ENCODE measurements at regions not wholly inside any gene's neighbourhood (a gene's known extent, or its start where the extent isn't known, plus 50 kb on each side); places are given as distances from the start of the nearest gene placed in this dataset.
"Not testable (repeated sequence)": the region's sequence is repeated elsewhere in the genome, so short reads cannot be mapped to it uniquely, and the experiment has no call there.

DNA sequence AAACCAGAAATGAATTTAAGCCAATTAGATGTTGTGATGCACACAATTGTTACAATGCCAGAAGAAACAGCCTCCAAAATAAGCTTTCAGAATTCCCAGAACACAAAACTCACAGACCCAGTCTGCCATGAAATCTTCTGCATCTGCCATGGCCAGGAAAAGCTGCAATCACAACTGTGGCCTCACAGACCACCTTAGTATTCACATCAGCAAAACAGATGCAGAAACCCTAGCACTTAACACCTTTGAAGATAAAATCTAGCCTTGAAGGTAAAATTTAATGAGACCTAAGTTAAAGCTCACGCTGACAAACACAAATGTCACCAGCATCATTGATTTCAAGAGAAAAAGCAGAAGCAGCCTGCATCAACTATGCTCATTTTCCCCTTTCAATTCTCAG, 566.8 kb upstream of the TMPRSS15 start:
- DNase-seq: no peak

DNA sequence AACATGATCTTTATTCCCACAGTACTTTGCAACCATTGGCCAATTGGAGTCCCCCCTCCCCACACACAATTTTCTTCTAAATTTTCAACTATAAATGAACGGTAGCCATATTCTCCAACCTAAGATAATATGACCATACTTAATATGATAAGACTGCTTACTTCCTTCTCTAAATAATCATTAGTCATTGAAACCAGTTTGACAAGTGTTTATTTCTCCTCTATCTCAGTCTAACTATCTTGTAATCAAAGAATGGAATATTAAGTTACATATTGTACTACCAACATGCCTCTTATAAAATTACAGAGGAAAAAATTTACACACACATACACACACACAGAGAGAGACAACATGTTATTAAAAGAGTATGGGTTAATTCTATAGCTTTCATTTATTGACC, 567.4 kb upstream of the TMPRSS15 start:
- DNase-seq: no peak

DNA sequence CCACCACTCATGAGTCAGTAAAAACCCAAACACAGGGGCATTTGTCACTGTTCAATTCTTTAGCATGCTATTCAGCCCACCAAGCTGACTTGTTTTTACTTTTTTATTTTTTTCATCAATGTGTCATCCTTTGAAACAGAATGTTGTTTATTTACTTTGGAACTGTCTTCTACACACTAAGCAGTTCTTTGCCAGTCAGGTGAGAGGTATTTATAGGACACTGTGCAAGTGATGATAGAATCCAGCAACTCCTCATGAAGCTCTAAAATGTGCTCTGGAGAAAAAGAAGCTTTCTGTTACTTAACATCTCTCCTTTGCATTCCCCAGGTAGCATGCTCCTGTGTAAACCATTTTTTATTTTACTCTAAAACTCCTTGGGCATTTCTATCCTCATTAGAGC, 582.0 kb upstream of the TMPRSS15 start:
- DNase-seq: no peak

DNA sequence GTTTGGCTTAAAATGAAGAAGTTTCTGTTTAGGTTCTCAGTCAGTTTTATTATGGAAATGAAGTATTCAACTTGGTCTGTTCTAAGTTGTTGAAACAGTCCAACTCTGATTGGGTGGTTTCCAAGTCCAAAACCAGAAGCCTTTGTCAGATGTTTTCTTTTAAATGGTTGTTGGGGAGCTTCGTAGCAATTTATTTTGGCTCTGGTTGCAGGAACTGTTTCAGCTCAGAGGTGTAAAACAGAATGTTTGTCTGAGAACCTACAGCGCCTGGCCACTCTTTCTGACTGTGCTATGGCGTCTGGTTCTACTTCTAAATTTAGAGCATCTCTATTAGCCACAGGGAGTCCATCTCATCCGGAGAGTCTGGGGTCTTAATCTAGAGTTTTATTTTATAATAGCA, 582.6 kb upstream of the TMPRSS15 start:
- DNase-seq: no peak

DNA sequence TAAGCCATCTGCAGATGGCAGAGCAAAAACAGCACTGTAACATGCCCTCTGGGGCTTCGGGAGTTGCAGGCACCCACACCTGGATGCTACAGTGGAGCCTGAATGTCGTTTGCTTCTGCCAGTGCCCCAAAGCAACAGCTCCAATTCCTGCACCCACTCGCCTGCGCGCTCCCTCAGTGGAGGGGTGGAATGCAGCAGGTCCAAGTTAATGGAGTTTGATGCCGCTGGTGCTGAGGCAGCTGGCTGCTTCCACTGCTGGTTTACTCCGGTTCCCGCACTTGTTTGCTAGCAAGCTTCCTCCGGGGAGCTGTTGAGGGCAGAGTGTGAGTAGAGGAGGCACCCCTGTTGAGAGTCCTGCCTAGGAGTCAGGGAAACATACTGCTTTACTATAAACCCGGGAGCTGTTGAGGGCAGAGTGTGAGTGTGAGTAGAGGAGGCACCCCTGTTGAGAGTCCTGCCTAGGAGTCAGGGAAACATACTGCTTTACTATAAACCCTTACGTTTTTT, 584.0 kb upstream of the TMPRSS15 start:
- no peak for DNase-seq

DNA sequence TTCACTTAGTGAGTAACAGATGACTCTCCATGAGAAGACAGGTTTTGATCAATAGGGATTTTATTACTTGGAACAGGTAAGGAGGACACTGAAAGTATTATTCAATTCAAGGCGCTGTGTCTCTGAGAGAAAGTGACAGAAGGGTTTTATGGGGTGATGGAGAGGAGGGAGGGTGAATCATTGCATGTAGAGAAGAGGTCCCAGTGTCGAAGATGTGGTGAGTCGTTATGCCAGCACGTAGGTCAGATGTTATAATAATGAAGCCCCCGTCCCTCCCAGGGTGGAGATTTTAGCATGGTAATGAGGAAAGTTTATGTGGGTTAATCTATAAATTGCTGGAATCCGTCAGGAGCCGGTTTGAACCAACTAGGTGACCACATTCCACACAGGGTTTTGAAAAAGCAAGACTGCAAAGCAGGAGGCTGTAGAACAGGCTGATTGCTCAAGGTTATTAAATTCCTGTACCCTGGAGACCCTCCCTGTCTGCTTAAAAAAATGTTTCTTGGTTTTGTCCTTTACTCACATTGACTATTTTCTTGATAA, 586.4 kb upstream of the TMPRSS15 start:
- DNase-seq: no peak

DNA sequence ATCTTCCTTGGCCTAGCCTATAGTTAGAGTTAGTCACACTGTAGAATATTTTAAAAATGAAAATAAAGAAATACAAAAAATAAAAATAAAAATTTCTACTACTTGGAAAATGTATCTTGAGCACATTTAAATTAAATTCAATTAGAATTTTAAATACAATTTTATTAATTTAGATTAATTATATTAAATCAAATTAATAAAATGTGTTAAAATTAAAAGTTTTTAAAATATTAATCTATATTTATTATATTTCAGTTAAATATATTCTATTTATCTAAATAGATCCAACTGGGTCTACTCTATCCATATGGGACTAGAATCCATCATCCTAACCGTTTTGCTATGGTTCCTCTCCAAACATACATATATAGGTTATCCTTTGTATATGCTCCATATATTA, 588.3 kb upstream of the TMPRSS15 start:
- DNase-seq: no peak

DNA sequence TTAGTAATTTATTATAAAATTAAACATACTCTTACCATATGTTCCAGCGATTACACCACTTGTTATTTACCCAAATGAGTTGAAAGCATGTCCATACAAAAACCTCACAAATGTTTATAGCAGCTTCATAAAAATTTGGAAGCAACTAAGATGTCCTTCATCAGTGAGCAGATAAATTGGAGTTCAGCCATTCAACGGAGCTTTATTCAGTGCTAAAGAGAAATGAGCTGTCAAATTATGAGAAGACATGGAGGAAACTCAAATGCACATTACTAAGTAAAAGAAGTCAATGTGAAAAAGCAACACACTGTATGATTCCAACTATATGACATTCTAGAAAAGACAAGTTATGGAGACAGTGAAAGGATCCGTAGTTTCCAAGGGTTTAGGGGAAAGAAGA, 606.7 kb upstream of the TMPRSS15 start:
- no peak for DNase-seq

DNA sequence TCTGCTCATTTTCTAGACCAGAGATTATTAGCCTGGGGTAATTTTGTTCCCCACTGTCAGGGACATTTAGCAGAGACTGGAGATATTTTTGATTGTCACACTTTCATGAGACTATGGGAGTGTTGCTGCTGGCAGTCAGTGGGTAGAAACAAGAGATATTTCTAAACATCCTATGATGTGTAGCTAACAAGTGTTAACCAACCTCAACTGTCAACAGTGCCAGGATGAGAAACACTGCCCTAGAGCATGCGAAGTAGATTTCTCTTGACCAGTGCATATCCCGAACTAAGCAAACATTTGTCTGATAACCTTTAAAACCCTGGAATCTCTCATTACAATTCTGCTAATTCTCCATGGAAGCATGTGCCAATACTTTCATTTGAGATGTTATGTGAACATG, 607.4 kb upstream of the TMPRSS15 start:
- no peak for DNase-seq

DNA sequence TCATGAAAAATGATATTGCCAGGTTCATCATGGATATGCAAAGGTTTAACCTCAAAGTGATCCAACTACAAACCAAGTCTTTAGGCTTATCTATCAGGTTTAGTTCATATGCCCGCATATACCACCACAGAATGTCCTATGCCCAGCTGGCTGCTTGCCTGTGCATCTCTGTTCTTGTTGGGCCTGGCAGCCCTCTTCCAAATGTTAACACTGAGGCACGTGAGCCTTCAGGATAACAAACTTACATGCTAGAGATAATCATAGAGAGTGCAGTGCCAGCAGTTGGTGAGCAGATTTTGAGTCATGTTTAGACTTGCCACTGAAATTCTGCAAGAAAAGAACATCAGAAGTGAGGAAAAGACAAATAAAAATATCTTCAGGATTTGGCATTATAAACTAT, 607.9 kb upstream of the TMPRSS15 start:
- no peak for DNase-seq

DNA sequence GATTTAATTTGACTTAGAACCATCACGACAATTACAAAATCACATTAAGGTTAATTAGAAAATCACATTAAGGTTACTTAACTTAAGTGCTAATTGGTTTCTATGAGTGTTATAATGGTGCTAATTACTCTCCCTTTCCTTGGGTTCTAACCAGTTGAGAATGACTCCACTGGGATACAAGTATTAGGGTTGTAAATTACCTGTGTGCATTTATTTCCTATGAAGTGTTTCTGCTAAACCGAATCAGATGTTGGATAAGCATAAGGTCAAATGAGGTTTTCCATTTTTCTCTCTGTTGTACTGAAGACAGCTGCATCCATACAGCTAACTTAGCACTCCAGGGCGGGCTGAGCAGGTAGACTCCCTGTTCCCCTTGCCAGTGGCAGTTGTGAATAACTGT, 610.3 kb upstream of the TMPRSS15 start:
- no peak for DNase-seq

DNA sequence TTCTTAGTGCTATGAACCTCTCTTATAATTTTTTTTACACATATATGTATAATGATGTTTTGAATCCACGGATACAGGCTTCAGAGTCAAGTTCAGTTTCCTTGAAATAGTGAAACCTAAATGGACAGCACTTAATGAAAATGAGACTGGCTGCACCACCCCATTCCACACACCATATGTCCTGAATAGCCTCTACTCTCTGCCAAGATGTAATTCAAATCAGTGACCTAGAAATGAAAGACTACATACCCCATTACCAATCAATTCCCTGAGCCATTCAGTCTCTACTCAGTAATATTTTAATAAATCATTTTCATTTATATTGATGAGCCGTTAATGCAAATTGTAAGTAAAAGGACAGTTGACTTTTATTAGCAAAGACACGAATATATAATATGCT, 614.9 kb upstream of the TMPRSS15 start:
- no peak for DNase-seq

DNA sequence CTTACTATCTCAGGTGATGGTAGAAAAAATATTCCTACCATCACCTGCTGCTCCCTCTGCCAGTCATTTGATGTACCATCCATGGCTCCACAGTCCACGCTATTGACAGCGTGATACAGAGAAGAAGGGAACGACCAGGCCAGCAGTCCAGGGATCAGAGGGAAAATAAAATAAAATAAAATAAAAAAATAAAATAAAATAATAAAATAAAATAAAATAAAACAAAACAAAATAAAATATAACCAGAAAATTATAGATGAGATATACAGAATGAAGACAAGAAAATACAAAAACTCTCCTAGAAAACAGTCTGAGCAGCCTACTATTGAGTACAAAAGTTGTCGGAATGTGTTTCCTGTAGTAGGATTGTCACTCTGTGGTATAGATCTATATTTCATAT, 619.4 kb upstream of the TMPRSS15 start:
- DNase-seq: no peak

DNA sequence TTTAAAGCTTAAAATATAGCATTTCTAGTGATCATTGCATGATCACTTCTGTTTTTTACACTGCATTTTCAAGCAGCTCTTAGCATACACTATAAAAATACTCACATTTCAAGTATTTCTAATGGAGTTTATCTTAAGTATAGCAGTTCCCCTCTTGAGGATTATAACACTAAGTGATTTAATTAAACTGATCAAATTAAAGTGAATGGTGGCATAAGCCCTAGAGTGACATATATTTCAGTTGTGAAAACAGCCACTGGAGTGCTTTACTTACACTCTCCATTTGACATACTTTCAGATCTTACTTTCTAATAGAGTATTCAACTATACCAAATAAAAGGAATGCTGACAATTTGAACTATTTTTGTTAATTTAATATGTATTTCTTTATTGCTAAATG, 623.3 kb upstream of the TMPRSS15 start:
- no peak for DNase-seq

DNA sequence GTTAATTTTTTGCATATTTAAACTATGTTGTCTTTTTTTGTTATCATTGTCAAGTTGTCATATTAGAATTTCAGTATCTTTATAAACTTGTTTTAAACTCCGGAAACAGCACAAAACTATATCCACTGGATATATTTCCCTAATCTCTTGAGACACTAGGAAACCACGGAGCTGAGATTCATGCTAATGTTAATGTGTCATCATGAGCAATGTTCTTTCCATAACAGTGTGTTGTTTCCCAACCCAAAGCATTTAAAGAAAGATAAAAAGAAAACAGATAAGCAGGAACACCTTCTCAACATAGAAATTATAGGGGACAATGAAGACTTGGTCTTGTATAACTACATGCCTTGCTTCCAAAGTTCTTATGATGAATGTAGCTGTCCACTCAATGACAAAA, 626.2 kb upstream of the TMPRSS15 start:
- no peak for DNase-seq

DNA sequence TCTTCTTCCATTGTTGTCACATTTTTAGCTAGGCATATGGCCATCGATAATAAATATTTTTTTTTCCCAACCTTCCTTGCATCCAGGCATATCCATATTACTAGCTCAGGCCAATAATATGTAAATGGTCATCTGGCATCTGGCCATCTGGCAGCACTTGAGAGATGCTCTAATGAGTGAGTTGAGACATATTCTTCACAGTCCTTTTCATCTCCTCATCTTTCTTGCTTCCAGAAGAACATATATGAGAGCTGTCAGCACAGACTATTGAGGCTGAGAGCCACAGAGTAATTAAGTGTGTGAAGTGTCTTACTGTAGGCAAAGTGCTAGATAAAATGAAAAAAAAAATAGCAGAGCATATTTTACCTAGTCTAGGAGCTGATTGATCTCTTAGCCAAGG, 628.4 kb upstream of the TMPRSS15 start:
- no peak for DNase-seq

DNA sequence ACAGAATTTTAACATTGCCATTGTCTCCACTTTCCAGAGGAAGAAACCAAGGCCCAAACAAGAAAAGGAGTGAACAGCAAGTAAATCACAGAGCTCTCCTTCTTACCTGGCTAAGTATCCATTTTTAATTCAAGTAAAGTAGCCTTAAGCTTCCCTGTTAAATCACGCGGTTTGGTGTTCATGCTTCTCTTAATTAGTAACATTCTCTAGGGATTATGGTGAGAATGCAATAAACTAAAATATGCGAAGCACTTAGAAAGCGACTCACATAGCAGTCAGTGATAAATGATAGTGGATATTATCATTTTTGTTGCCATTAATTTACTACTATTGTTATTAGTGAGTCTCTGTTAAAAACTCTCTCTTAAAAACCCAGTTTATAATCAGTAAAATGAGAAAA, 630.5 kb upstream of the TMPRSS15 start:
- DNase-seq: no peak

DNA sequence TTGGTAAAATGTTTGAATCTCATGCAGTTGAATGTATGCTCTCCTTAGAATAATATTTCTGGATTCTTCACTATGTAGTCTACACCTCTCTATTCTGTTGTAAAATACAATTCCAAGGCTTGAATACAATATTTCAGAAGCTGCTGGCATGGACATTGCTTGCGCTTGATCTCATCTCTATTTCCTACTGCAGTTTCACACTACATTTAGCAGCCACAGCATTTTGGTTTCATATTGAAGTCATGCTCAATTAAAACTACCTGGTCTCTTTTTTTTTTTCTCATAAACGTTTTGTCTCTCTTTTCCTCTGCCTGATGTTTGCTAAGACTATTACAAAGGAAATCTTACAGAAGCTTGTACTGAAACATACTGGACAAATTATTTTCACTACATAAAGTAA, 631.0 kb upstream of the TMPRSS15 start:
- no peak for DNase-seq

DNA sequence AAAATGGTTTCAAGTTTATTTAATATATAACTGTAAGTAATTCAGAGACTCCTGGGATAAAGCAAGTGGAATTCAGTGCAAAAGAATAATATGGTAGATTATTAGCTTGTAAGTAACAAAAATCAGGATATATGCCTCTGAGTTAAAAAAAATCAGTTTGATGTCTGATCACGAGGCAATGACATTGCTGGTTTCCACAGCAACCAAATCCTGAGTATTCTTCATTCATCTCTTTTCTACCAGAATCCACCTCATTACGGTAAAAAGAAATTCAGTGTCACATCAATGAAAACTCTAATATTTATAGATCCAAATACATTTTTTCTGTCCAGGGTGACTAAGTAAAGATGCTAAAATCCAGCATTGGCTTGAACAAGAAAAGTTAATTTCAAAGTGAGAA, 642.3 kb upstream of the TMPRSS15 start:
- DNase-seq: no peak

DNA sequence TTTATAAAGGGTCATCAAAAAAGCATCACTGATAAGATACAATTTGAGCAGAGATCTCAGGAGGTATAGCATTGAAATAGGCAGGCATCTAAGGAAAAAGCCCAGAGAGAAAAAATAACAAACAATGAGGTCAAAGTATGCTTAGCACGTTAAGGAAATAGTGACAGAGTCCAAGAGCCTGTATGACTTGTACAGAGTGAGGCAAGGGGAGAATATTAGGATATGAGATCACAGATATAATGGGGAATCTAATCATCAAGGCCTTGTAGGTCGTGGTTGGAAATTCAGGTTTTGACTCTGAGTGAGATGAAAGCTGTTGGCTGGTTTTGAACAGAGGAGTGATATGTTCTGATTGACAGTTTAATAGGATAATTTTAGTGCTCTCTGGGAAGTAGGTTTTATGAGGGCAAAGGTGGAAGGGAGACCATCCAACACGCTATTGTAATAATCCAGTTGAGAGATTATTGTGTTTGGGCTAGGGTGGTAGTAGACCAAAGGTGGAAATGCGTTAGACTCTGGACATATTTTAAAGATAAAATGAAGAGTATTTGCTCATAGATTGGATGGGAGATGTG, 644.6 kb upstream of the TMPRSS15 start:
- no peak for DNase-seq

DNA sequence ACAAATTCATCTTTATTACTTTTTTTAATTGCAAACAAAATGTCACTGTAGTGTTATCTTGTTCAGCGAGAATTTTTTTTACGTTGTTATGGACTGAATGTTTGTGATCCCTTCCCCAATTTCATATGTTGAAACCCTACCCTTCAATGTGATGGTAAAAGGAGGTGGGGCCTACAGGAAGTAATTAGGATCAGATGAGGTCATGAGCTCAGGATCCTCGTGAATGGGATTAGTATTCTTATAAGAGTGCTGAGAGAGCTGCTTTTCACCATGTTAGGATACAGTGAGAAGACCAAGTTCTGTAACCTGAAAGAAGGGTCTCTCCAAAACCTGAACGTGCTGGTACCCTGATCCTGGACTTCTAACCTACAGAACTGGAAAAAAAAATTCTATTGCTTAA, 646.0 kb upstream of the TMPRSS15 start:
- DNase-seq: no peak

DNA sequence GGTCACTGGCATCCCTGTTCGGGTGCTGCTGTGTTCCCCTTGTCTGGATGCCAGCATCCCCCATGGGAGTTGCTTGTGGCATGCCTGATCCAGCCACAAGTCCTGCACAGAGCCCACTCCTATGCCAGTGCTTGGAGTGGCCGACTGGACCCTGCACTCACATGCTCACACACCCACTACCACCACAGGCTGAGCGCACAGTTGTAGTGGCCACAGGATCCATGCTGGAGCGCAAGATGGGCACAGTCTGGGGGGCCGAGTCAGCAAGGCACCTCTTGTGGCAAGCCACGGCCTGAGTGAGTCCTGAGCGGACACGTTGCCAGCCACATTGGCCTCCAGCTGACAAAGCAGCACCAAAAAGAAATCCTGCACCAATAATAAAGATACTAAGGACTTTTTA, 661.6 kb upstream of the TMPRSS15 start:
- no peak for DNase-seq

DNA sequence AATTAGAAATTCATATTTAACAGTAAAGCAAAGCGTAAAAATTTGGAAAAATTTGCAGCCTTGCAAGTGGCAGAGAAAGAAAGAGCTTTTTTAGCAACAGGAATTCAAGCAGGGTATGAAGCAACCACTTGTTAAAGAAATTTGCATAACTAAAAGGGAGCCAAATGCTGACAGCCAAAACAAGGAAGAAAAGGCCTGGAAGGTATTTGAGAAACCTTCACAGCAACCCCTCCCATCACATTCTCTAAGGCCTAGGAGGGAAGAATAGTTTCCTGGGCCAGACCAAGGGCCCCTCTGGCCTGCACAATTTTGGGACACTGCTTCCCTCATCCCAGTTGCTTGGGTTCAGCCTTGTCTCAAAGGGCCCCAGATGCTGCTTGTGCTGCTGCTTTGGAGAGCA, 672.4 kb upstream of the TMPRSS15 start:
- DNase-seq: no peak

DNA sequence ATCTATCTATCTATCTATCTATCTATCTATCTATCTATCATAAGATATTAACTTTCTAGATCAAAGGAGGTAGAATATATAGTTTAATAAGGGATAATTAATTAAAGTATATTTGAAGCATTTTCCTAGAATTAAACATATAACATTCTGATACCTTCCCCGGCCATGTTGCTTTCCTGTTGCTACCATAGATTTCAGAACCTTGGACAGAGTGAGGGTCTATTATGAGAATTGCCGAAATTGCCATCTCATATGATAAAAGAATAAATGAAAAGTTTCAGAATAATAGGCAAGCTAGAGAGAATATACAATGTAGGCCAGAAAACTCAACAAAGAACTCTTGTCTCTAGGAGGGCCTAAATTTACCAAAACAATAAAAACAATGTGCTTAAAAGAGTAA, 706.1 kb upstream of the TMPRSS15 start:
- no peak for DNase-seq

DNA sequence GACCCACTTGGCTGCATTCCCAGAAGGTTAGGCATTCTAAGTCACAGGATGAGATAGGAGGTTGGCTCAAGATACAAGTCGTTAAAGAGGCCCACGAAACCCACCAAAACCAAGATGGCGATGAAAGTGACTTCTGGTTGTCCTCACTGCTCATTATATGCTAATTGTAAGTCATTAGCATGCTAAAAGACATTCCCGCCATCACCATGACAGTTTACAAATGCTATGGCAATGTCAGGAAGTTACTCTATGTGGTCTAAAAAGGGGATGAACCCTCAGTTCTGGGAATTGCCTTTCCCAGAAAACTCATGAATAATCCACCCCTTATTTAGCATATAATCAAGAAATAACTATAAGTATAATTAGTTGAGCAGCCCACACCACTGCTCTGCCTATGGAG, 715.7 kb upstream of the TMPRSS15 start:
- DNase-seq: not testable (repeated sequence)

DNA sequence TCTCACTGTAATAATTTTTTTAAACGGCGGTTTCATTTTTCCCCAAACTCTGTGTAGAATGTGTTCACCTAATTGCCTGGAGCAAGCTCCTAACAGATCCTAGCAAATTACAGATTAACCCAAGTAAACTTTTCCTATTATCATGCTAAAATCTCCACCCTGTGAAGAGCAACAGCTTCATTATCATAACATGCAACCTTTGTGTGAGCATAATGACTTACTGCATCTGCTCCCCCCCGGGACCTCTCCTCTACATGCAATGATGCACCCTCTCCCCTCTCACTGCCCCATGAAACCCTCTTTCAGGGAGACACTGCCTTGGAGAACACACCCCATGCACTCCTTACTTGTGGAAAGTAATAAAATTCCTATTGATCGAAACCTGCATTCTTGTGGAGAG, 717.0 kb upstream of the TMPRSS15 start:
- no peak for DNase-seq

All from OCI-M1 (cell line).